ENCODE measurements at regions not wholly inside any gene's neighbourhood (a gene's known extent, or its start where the extent isn't known, plus 50 kb on each side); places are given as distances from the start of the nearest gene placed in this dataset.

DNA sequence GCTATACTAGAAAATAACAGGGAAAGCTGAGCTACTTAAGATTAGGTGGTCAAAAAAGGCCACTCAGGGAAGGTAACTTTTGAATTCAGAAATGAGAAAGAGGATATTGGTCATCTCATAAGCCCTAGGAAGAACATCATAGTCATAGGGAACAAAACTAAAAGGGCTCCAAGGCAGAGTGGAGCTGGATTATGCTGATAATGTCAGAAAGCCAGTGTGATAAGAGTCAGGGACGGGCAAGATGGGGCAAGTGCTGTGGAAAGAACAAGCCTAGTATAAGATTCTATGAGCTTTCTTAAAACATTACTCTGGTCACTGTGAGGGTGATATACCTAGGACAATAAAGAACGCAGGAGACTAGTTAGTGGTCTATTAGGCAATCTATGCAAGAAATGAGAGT lies 106.6 kb downstream of the DUSP10 start:
- Histone ChIP-seq H3K4me2 (replicated peaks; ENCODE audit: low read depth, low read length, poor library complexity, severe bottlenecking) (no peak overlapping the region), H3K4me1 (ENCODE audit: control insufficient read depth in 2 of 2, insufficient read depth in 2 of 2, low read length in 2 of 2) (no peaks in the 10 kb centered on the region), H3K36me3 (replicated peaks in 1 of 2; ENCODE audit: control extremely low read depth in 1 of 2, control insufficient read depth in 1 of 2, extremely low read depth in 1 of 2, insufficient read depth in 2 of 2, low read length in 1 of 2) (no peaks in the 10 kb centered on the region), H3K79me2 (ENCODE audit: control insufficient read depth, insufficient read depth, low read length) (no peaks in the 10 kb centered on the region), H4K20me1 (ENCODE audit: control insufficient read depth, insufficient read depth, low read length, poor library complexity, severe bottlenecking) (no peaks in the 10 kb centered on the region), H3K9me3 (ENCODE audit: control extremely low read depth in 1 of 3, control insufficient read depth in 2 of 3, insufficient read depth in 1 of 3, low read length in 2 of 3) (no peaks in the 10 kb centered on the region), H3K27ac (ENCODE audit: low read length in 2 of 2) (no peak overlapping the region), H3K4me3 (ENCODE audit: control extremely low read depth in 1 of 5, extremely low read depth in 1 of 5, insufficient read depth in 1 of 5, low read depth in 2 of 5, low read length in 4 of 5) (no peak overlapping the region), H3K27me3 (replicated peaks in 1 of 4; ENCODE audit: control extremely low read depth in 1 of 4, control insufficient read depth in 3 of 4, insufficient read depth in 4 of 4, low read length in 3 of 4) (no peaks in the 10 kb centered on the region), H2AFZ (ENCODE audit: insufficient read depth, low read depth, low read length, poor library complexity, severe bottlenecking) (no peak overlapping the region), H3K9ac (ENCODE audit: low read length) (no peak overlapping the region)
- ChIA-PET CTCF (interaction anchor here (0.9 to 1.3 kb wide), 2 partner anchors 106 to 157 kb away, joined by 3 read pairs; no protein-coding TSS in a partner anchor), POLR2A (no interaction called here)
- Mint-ChIP-seq H3K4me3 (no peak overlapping the region), H3K4me1 (no peaks in the 10 kb centered on the region), H3K27me3 (no peaks in the 10 kb centered on the region), H3K27ac (no peak overlapping the region), H3K9me3 (ENCODE audit: insufficient read depth) (no peaks in the 10 kb centered on the region)
- intact Hi-C loops (cut with micrococcal nuclease): no loop called here
- no peak for ATAC-seq (ENCODE audit: low read depth)
- DNase-seq: no peak
- 100% methylated on average over 1 of the region's 2 CpGs for WGBS (ENCODE audit: insufficient coverage)
- TF ChIP-seq EZH2 (IDR thresholded peaks at IDR 0.05; ENCODE audit: borderline replicate concordance, insufficient read depth, low read depth, low read length, poor library complexity, severe bottlenecking) (no peak), CTCF (IDR thresholded peaks at IDR 0.05) (no peak)

DNA sequence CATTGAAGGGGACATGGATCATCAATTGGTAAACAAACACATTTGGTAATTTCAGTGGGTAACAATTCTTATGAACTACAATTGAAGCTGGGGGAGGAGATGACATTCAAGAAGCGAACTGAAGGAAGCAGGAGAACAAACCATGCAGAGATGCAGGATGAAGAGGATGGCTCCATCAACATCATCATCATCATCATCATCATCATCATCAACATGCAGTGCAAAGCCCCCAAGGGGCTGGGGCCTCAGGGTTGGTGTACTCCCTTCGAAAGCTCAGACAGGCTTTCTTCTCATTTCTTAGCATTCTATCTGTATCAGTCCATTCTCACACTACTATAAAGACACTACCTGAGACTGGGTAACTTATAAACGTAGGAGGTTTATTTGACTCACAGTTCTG lies 105.8 kb downstream of the DUSP10 start:
- H4K20me1 ChIP-seq (ENCODE audit: control insufficient read depth, insufficient read depth, low read length, poor library complexity, severe bottlenecking): no peaks in the 10 kb centered on the region
- no peaks in the 10 kb centered on the region for H3K27me3 ChIP-seq (replicated peaks in 1 of 4; ENCODE audit: control extremely low read depth in 1 of 4, control insufficient read depth in 3 of 4, insufficient read depth in 4 of 4, low read length in 3 of 4)
- H3K27ac ChIP-seq (ENCODE audit: low read length in 2 of 2): no peak overlapping the region
- H3K4me2 ChIP-seq (replicated peaks; ENCODE audit: low read depth, low read length, poor library complexity, severe bottlenecking): no peak overlapping the region
- TF ChIP-seq EZH2 (IDR thresholded peaks at IDR 0.05; ENCODE audit: borderline replicate concordance, insufficient read depth, low read depth, low read length, poor library complexity, severe bottlenecking) (no peak), CTCF (IDR thresholded peaks at IDR 0.05) (no peak)
- Mint-ChIP-seq H3K27ac (no peak overlapping the region), H3K27me3 (no peaks in the 10 kb centered on the region), H3K9me3 (ENCODE audit: insufficient read depth) (no peaks in the 10 kb centered on the region), H3K4me1 (no peaks in the 10 kb centered on the region), H3K4me3 (no peak overlapping the region)
- H3K9ac ChIP-seq (ENCODE audit: low read length): no peak overlapping the region
- ATAC-seq (ENCODE audit: low read depth): no peak
- intact Hi-C loops (cut with micrococcal nuclease): no loop called here
- H3K9me3 ChIP-seq (ENCODE audit: control extremely low read depth in 1 of 3, control insufficient read depth in 2 of 3, insufficient read depth in 1 of 3, low read length in 2 of 3): no peaks in the 10 kb centered on the region
- ChIA-PET POLR2A (no interaction called here), CTCF (interaction anchor here (1.3 kb wide), 1 partner anchor 105 kb away, joined by 3 read pairs; no protein-coding TSS in a partner anchor)
- H3K4me3 ChIP-seq (ENCODE audit: control extremely low read depth in 1 of 5, extremely low read depth in 1 of 5, insufficient read depth in 1 of 5, low read depth in 2 of 5, low read length in 4 of 5): no peak overlapping the region
- H3K79me2 ChIP-seq (ENCODE audit: control insufficient read depth, insufficient read depth, low read length): no peaks in the 10 kb centered on the region
- no peaks in the 10 kb centered on the region for H3K36me3 ChIP-seq (replicated peaks in 1 of 2; ENCODE audit: control extremely low read depth in 1 of 2, control insufficient read depth in 1 of 2, extremely low read depth in 1 of 2, insufficient read depth in 2 of 2, low read length in 1 of 2)
- H2AFZ ChIP-seq (ENCODE audit: insufficient read depth, low read depth, low read length, poor library complexity, severe bottlenecking): no peak overlapping the region
- 73% methylated on average over 2 of the region's 3 CpGs for WGBS (ENCODE audit: insufficient coverage)
- no peaks in the 10 kb centered on the region for H3K4me1 ChIP-seq (ENCODE audit: control insufficient read depth in 2 of 2, insufficient read depth in 2 of 2, low read length in 2 of 2)
- DNase-seq: no peak

All from B cell (primary cell).